Central memory CD8-positive, alpha-beta T cell (primary cell): ENCODE measurements at regions not wholly inside any gene's neighbourhood (a gene's known extent, or its start where the extent isn't known, plus 50 kb on each side); places are given as distances from the start of the nearest gene placed in this dataset.
"Not testable (repeated sequence)": the region's sequence is repeated elsewhere in the genome, so short reads cannot be mapped to it uniquely, and the experiment has no call there.

Source experiments
- ATAC-seq: fragments of 150-1000 bp; cut with Tn5 transposase; replicated peaks from 2 replicates; pipeline ENCODE4 v1.10.0; 2022; ENCODE audit warnings: mild to moderate bottlenecking, moderate FRiP score, moderate number of reproducible peaks; ENCODE audit not compliant: poor library complexity, severe bottlenecking; ENCODE audit errors: extremely low read depth
- DNase-seq, 2 donors: peaks; one replicate each; pipeline ENCODE4 v3.0.0; 2021; ENCODE audit warnings: low spot score in 2 of 2
- H3K27ac Mint-ChIP-seq: one replicate; pipeline ENCODE4 v1.8.0; 2022; ENCODE audit warnings: low read depth, mild to moderate bottlenecking, moderate library complexity, mixed read lengths
- H3K27me3 Mint-ChIP-seq: one replicate; pipeline ENCODE4 v1.8.0; 2022; ENCODE audit warnings: mixed read lengths
- H3K36me3 Mint-ChIP-seq: one replicate; pipeline ENCODE4 v1.8.0; 2022; ENCODE audit warnings: mild to moderate bottlenecking, moderate library complexity, mixed read lengths; ENCODE audit not compliant: insufficient read depth
- H3K4me1 Mint-ChIP-seq: one replicate; pipeline ENCODE4 v1.8.0; 2022; ENCODE audit warnings: mixed read lengths
- H3K4me3 Mint-ChIP-seq: one replicate; pipeline ENCODE4 v1.8.0; 2022; ENCODE audit warnings: mild to moderate bottlenecking, moderate library complexity, mixed read lengths
- H3K9me3 Mint-ChIP-seq: one replicate; pipeline ENCODE4 v1.8.0; 2022; ENCODE audit warnings: mixed read lengths

GRCh38 chr14:30020687-30021086 lies 93.0 kb upstream of the PRKD1 start:
- Mint-ChIP-seq H3K27ac (no peak overlapping the region), H3K27me3 (no peaks in the 10 kb centered on the region), H3K4me3 (no peak overlapping the region), H3K4me1 (no peaks in the 10 kb centered on the region), H3K36me3 (no peaks in the 10 kb centered on the region), H3K9me3 (peaks cover 24% of the 10 kb centered on the region)
- no peak for ATAC-seq
- DNase-seq = no peak

GRCh38 chr14:30023350-30023749 lies 95.7 kb upstream of the PRKD1 start:
- H3K27ac Mint-ChIP-seq, H3K4me1 Mint-ChIP-seq, H3K4me3 Mint-ChIP-seq, DNase-seq, ATAC-seq, H3K36me3 Mint-ChIP-seq, H3K27me3 Mint-ChIP-seq: not testable (repeated sequence)
- H3K9me3 Mint-ChIP-seq = peaks cover 23% of the 10 kb centered on the region

DNA sequence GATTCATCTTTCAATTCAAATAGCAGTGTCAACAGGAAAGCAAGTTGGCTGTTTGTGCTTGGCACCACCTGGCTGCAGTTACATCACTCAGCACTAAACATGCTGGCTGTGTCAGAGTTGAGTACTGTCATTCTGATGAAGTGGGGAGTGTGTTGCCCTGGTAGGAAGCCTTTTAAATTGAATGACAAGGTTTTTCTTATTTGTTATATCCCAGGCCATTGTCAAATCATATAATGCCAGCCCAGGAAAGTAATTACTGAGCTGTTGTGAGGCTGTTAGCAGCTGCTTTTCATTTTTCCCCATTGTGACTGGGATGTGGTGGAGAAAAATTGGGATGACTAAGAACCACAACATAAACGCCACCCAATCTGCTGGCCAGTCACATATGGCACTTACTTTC lies 106.5 kb upstream of the PRKD1 start:
- ATAC-seq (no peak), DNase-seq (no peak)
- no peaks in the 10 kb centered on the region for H3K4me1 Mint-ChIP-seq
- no peaks in the 10 kb centered on the region for H3K36me3 Mint-ChIP-seq
- peaks cover 31% of the 10 kb centered on the region for H3K9me3 Mint-ChIP-seq
- H3K4me3 Mint-ChIP-seq = no peak overlapping the region
- no peak overlapping the region for H3K27ac Mint-ChIP-seq
- H3K27me3 Mint-ChIP-seq = no peaks in the 10 kb centered on the region

DNA sequence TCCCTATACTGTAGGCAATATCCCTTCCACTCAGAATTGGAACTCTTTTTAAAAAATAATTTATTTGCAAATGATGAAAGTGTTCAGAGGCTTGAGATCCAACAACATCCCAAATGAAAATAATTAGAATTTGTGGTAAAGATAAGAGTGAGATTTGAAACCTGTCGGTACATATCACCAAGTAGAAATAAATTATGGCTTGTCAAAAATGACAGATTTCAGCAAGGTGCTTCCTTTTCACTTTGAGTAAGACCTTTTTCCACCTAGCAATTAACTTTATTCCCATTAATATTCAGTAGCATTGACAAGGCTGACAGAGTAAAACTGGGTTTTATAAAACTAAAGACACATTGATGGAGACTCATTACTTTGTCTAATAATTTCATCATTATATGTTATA lies 107.7 kb upstream of the PRKD1 start:
- H3K4me3 Mint-ChIP-seq = no peak overlapping the region
- peaks cover 26% of the 10 kb centered on the region for H3K9me3 Mint-ChIP-seq
- no peaks in the 10 kb centered on the region for H3K4me1 Mint-ChIP-seq
- no peaks in the 10 kb centered on the region for H3K36me3 Mint-ChIP-seq
- DNase-seq (no peak), ATAC-seq (no peak)
- H3K27me3 Mint-ChIP-seq = no peaks in the 10 kb centered on the region
- no peak overlapping the region for H3K27ac Mint-ChIP-seq

DNA sequence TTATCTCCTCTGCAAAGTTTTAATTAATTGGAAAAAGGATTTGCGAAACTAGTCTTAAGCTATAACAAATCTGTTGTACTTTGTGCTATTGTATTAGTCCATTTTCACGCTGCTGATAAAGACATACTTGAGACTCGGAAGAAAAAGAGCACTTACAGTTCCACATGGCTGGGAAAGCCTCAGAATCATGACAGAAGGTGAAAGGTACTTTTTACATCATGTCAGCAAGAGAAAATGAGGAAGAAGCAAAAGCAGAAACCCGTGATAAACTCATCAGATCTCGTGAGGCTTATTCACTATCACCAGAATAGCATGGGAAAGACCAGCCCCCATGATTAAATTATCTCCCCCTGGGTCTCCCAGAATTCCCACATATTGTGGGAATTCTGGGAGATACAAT lies 118.1 kb upstream of the PRKD1 start:
- ATAC-seq = no peak
- Mint-ChIP-seq H3K27ac (no peak overlapping the region), H3K36me3 (no peaks in the 10 kb centered on the region), H3K9me3 (peaks cover 28% of the 10 kb centered on the region), H3K27me3 (no peaks in the 10 kb centered on the region), H3K4me1 (no peaks in the 10 kb centered on the region), H3K4me3 (no peak overlapping the region)
- no peak for DNase-seq

- no peak overlapping the region for H3K4me3 Mint-ChIP-seq
- H3K9me3 Mint-ChIP-seq = peaks cover 28% of the 10 kb centered on the region
- no peak overlapping the region for H3K27ac Mint-ChIP-seq
- no peaks in the 10 kb centered on the region for H3K27me3 Mint-ChIP-seq
- ATAC-seq (no peak), DNase-seq (no peak)
- H3K4me1 Mint-ChIP-seq = no peaks in the 10 kb centered on the region
- no peaks in the 10 kb centered on the region for H3K36me3 Mint-ChIP-seq
Observed at GRCh38 chr14:30053103-30053502, 125.5 kb upstream of the PRKD1 start.

DNA sequence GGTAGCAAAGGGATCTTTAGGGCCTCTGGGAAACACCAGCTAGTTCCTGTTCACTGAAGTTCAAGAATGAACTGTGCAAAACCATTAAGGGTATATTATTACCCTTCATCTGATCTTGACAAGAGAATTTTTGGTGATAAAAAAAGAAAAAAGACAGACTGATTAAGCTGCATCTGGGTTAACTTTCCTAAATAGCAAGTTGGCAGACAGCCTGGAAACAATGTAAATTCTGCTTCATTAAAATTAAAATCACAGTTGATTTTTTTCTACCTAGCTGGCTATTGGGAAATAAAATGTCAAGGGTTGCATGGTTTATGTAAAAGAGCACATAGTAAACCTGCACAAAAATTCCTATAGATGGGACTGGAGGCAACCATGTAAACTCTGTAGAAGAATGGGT lies 126.6 kb upstream of the PRKD1 start:
- Mint-ChIP-seq H3K27me3 (no peaks in the 10 kb centered on the region), H3K27ac (no peak overlapping the region), H3K9me3 (peaks cover 33% of the 10 kb centered on the region), H3K4me1 (no peaks in the 10 kb centered on the region), H3K36me3 (no peaks in the 10 kb centered on the region), H3K4me3 (no peak overlapping the region)
- DNase-seq = no peak
- no peak for ATAC-seq

DNA sequence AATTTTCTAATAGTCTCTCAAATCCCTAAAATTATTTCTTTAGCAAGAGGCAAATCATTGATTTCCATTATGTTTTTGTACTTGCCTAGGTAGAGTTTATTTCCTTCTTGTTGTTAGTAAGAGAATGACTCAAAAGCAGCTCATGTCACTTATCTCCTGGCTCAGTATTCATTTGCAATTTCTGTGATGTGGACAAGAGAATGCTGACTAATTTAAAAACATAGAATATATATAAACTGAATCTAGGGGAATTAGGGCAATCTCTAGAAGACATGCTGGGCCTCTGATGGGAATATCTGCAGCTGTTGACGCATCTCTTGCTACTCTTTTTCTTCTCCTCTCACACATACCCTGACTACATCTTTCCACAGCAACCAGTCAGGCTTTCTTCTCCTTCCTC lies 130.8 kb upstream of the PRKD1 start:
- H3K27me3 Mint-ChIP-seq = no peaks in the 10 kb centered on the region
- no peaks in the 10 kb centered on the region for H3K36me3 Mint-ChIP-seq
- no peak overlapping the region for H3K27ac Mint-ChIP-seq
- no peak overlapping the region for H3K4me3 Mint-ChIP-seq
- ATAC-seq (no peak), DNase-seq (no peak)
- H3K4me1 Mint-ChIP-seq = no peaks in the 10 kb centered on the region
- H3K9me3 Mint-ChIP-seq = peaks cover 25% of the 10 kb centered on the region

- DNase-seq (no peak), ATAC-seq (no peak)
- Mint-ChIP-seq H3K36me3 (no peaks in the 10 kb centered on the region), H3K27me3 (no peaks in the 10 kb centered on the region), H3K4me1 (no peaks in the 10 kb centered on the region), H3K9me3 (peaks cover 18% of the 10 kb centered on the region), H3K4me3 (no peak overlapping the region), H3K27ac (no peak overlapping the region)
Observed at GRCh38 chr14:30063746-30064145, 136.1 kb upstream of the PRKD1 start.

DNA sequence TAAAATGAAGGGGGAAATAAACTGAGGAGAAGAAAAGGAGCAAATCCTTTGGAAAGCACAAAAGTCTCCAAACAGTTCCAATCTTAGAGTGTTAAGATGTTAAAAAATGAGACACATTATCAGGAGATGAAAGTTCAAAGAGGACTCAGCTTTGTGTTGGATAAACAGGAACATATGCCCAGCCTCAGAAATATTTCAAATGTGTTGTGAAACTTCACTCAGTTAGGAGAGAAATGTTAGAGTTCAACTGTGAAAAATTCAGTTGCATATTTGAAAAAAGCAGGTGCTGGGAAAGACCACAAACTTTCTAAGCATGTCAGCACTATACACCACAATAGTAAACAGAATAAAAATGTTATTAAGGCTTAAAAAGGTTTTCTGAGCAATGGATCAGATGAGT lies 136.8 kb upstream of the PRKD1 start:
- no peak overlapping the region for H3K27ac Mint-ChIP-seq
- ATAC-seq (no peak), DNase-seq (no peak)
- peaks cover 22% of the 10 kb centered on the region for H3K9me3 Mint-ChIP-seq
- H3K36me3 Mint-ChIP-seq = no peaks in the 10 kb centered on the region
- H3K27me3 Mint-ChIP-seq = no peaks in the 10 kb centered on the region
- H3K4me3 Mint-ChIP-seq = no peak overlapping the region
- no peaks in the 10 kb centered on the region for H3K4me1 Mint-ChIP-seq

DNA sequence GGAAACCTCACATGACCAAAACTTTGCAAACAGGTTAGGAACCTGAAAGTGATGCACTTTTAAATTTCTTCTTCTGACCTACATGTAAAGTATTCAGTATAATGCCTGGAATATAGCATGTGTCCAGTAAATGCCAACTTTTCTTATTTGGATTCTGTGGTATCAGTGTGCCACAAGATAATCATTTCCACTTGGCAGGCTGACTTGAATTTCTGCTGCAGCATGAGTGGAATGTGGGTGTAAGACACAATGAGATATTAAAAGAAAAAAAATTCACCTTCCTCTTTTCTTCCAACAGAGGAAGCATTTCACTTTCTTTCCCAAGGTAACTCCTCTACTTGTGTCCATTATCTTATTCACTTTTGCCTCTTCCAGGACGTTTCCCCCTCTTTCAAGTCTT lies 141.9 kb upstream of the PRKD1 start:
- no peak for DNase-seq
- no peak overlapping the region for H3K4me3 Mint-ChIP-seq
- H3K27ac Mint-ChIP-seq = no peak overlapping the region
- H3K4me1 Mint-ChIP-seq = no peaks in the 10 kb centered on the region
- H3K9me3 Mint-ChIP-seq = peaks cover 31% of the 10 kb centered on the region
- no peak for ATAC-seq
- H3K27me3 Mint-ChIP-seq = no peaks in the 10 kb centered on the region
- H3K36me3 Mint-ChIP-seq = no peaks in the 10 kb centered on the region

DNA sequence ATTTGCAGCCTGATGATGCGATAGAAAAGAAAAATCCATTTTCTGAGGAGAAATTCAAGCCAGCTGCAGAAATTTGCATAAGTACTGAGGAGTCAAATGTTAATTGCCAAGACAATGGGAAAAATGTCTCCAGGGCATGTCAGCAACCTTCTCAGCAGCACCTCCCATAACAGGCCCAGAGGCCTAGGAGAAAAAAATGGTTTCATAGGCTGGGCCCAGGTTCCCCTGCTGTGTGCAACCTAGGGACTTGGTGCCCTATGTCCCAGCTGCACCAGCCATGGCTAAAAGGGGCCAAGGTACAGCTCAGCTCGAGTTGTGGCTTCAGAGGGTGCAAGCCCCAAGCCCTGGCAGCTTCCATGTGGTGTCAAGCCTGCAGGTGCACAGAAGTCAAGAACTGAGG lies 144.8 kb upstream of the PRKD1 start:
- H3K27ac Mint-ChIP-seq, H3K4me1 Mint-ChIP-seq, DNase-seq, H3K27me3 Mint-ChIP-seq, ATAC-seq, H3K4me3 Mint-ChIP-seq, H3K36me3 Mint-ChIP-seq: not testable (repeated sequence)
- H3K9me3 Mint-ChIP-seq = peaks cover 20% of the 10 kb centered on the region

DNA sequence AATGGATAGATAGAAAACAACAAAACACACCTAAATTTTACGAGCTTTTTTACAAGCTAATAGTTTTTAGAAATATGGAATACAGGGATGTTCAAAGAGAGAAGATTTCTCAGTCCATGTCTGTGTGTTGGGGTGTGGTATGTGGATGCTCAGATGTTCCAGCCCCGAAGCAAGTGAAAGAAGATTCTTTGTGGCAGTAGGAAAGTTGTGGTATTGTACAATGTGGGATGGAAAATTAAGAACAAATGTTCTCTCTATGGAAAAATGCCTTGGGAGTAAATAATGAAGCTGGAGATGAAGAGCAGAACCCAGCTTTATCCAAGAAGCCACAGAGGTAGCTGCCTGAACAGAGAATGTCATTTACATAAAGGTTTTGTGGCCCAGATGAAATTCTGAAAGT lies 150.3 kb upstream of the PRKD1 start:
- Mint-ChIP-seq H3K36me3 (no peaks in the 10 kb centered on the region), H3K9me3 (peaks cover 11% of the 10 kb centered on the region), H3K4me3 (no peak overlapping the region), H3K27me3 (no peaks in the 10 kb centered on the region), H3K27ac (no peak overlapping the region), H3K4me1 (no peaks in the 10 kb centered on the region)
- ATAC-seq = no peak
- no peak for DNase-seq

- no peak for DNase-seq
- Mint-ChIP-seq H3K4me1 (no peaks in the 10 kb centered on the region), H3K4me3 (no peak overlapping the region), H3K9me3 (peaks cover 5% of the 10 kb centered on the region), H3K36me3 (no peaks in the 10 kb centered on the region), H3K27ac (no peak overlapping the region), H3K27me3 (no peaks in the 10 kb centered on the region)
- no peak for ATAC-seq
Observed at GRCh38 chr14:30078811-30079402, 151.3 kb upstream of the PRKD1 start.
